GM19467 (cell line): ENCODE measurements at regions not wholly inside any gene's neighbourhood (a gene's known extent, or its start where the extent isn't known, plus 50 kb on each side); places are given as distances from the start of the nearest gene placed in this dataset.

Experiments used
- ATAC-seq: cut with Tn5 transposase; IDR thresholded peaks from one replicate; pipeline ENCODE4 v1.9.1; 2021; ENCODE audit warnings: mild to moderate bottlenecking, moderate library complexity; ENCODE audit not compliant: unreplicated experiment

DNA sequence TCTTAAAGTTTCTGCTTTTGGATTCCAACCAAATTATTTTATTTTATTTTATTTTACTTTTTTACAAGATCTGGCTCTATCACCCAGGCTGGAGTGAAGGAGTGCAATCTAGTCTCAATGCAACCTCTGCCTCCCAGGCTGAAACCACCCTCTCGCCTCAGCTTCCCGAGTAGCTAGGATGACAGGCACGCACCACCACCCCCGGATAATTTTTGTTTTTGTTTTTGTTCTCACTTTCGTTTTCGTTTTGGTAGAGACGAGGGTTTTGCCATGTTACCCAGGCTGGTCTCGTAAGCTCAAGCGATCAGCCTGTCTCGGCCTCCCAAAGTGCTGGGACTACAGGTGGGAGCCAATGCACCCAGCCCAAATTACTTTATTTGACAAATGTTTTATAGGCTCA is 219.8 kb downstream of the ETS1 start:
- ATAC-seq = peak; percentile 64

DNA sequence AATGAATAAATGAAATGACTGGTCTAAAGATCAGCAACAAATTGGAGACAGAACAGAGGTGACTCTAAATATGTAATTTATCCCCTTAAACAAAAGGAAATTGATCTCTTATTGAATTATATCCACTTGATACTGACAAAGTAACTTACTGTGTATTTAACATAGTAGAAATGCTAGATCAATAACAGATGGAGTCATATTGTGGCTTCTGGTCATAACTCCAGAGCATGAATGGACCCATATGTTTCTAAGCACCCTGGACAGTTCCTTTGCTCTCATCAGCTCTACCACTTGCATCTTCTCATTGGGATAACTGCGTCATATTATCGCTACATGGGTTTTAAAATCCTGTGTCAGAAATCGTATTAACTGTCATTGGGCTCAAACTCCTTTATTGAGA is 222.3 kb downstream of the ETS1 start:
- ATAC-seq = no peak

DNA sequence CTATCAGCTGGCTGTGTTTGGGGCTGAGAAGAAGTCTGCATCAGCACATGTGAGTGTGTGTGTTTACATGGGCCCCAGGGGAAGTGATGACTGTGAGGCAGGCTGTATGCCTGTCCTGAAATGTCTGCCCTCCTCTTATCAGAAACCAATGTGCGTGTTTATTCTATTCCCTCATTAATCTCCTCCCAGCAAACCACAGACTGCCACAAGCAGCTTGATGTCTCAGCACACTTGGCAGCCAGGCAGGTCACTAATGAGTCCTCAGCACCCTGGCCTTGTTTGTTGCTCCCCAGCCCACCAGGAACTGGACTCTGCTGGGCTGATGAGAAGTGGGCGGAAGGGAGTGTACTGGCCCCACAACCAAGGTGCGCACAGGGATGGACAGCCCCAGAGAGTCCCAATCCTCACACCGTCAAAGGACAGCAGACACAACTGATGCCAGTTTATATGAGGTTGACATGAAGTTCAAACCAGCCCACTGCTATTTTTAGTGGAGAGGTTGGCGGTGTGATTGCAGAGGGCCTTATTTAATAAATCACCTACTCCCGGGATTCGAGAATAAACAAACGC is 225.8 kb downstream of the ETS1 start:
- ATAC-seq = no peak

- ATAC-seq = no peak
Observed at GRCh38 chr11:128359515-128359914, 227.8 kb downstream of the ETS1 start.

- no peak for ATAC-seq
Observed at GRCh38 chr11:128357073-128357472, 230.3 kb downstream of the ETS1 start.

DNA sequence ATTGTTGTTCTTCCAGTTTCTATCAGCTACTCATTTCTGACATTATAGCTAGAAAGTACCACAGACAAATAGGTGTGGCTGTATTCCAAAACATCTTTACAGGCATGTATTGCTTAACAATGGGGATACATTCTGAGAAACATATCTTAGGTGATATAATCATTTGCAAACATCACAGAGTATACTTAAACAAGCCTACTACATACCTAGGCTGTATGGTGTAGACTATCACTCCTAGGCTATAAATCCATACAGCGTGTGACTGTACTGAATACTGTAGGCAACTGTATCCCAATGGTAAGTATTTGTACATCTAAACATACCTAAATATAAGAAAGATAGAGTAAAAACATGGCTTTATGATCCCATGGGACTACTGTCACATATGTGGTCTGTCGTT is 231.8 kb downstream of the ETS1 start:
- no peak for ATAC-seq

DNA sequence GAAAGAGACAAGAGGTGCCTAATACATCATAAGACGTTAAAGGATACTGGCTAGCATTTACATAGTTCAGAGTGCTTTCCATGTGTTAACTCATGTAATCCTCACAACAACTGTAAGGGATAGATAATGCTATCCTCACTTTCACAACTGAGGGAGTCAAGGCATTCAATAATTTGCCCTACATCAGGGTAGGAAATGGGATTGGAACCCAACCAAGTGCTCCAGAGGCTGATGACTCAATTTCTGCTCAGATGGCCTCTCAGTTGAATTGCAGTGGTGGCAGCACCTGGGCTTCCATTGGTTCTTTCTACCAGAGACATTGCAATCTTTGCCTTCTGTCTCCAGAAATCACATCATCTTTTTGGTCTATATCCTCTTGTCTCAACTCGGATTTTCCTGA is 232.9 kb downstream of the ETS1 start:
- no peak for ATAC-seq

DNA sequence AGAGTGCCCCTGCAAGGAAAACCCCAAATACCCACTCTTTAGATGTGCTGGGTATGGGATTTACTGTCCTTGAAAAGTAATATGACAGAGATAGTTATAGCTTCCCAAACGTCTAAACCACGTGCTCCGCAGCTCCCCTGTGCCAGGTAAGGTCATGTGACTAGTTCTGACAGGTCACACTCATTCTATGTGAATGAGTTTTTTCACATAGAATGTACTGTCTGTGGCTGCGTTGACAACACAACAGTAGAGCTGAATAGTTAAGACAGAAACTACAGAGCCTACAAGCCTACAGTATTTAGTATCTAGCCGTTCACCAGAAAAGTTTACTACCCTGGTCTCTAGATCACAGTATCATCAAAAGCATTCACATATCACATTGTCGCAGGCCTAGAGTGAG is 236.2 kb downstream of the ETS1 start:
- no peak for ATAC-seq

DNA sequence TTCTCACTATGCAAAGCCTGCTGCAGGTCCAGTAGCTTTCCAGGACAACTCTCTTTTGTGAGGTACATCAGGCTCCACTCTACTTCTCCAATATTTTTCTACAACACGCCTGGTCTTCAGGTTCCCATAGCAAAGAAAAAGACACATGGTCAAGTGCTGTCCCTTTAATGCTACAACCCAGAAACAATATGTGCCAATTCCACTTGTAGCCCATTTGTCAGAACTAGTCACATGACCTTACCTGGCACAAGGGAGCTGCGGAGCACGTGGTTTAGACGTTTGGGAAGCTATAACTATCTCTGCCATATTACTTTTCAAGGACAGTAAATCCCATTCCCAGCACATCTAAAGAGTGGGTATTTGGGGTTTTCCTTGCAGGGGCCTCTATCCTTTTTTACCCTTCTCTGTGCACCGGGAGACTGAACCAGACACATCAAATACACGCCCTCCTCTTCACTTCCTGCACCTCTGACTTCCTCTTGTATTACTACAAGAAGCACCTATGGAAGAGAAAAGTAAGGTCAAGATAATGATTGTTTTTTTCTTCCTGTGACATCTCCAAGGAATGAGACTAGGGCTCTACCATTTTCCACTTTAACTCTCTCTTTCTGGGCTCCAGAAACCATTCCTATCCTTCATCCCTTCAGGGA is 237.6 kb downstream of the ETS1 start:
- ATAC-seq = no peak

DNA sequence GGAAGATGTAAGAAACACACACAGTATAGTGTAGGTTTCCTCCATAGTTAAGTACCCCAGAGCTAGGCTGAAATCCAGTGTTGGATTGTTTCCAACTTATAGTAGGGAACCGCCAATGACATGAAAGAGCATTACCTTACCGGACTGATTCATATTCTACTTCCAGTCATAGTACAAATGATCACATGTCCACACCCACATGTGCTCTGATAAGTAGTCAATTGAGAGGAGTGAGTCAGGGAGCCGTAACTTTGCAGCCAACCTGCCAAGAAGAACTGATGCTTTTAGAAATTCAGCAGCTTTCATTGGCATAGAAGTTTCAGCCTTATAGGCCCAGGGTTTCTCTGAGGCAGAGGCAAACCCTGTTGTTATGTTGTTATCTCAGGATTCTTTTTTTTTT is 240.6 kb downstream of the ETS1 start:
- no peak for ATAC-seq

GRCh38 chr11:128345316-128345715 is 242.0 kb downstream of the ETS1 start:
- no peak for ATAC-seq

GRCh38 chr11:128343870-128344269 is 243.5 kb downstream of the ETS1 start:
- ATAC-seq = no peak

DNA sequence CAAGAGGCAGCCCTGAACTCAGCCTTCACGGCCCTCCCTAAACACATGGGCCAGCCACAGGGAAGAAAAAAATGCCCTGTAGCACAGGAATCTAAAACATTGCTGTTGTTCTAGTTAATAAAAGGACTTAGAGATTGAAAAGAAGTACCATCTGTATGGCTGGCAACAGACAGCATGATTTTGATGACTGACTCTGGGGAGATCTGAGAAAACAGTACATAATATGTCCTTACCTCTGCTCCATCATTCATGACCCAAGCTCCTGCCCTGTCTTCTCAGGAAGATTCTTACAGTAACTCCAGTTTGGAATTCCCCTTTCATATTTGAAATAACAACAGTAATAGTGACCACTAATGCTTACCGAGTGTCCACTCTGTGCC is 244.2 kb downstream of the ETS1 start:
- no peak for ATAC-seq

DNA sequence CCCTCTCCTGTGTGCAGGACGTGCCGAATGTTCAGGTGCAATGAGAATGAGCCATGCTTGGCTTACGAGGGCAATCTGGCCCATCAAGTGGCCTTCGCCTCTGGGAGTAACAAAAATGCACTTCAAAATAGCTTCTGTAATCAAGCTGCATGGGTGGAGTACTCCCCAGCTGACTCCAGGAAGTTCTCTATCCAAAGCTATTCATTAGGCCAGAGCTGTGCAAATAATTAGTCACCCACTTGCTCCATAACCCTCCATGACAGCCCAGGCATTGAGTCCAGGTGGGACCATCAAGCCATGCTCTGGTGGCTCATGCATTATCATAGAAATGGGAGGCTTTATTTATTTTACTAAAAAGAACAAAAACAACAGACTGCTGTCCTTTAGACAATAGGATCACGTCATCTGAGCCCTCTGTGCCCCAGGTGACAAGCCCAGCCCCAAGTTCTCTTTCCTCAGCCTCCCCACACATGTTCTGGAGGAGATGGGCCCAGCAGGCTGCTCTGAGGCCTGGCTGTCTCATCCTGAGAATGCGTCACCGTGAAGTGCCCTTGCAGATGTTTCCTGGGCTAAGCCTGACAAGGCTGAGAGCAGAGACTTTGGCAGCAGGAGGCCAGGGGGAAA is 244.7 kb downstream of the ETS1 start:
- ATAC-seq = peak; percentile 77

GRCh38 chr11:128341280-128342248 is 245.8 kb downstream of the ETS1 start:
- no peak for ATAC-seq

- no peak for ATAC-seq
Observed at GRCh38 chr11:128339792-128340191, 247.6 kb downstream of the ETS1 start.

- no peak for ATAC-seq
Observed at GRCh38 chr11:128338811-128339210, 248.5 kb downstream of the ETS1 start.

DNA sequence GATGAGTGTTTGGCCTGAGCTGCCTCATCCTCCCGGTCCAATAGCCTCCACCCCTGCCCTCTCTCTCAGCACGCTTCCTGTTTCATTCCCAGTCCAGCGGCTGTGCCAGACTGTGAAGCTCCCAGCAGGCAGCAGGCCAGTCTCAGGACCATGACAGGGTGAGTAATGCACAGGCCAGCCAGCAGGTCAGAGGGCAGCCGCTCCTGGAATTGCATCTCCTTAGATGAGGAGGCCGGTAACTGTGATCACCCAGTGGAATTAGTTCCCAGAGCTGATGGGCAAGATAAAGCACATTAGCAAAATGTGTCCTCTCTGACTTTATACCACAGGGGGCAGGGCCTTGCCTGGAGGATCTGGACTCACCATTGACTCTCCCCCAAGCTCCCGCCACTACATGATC is 251.2 kb downstream of the ETS1 start:
- ATAC-seq = no peak

DNA sequence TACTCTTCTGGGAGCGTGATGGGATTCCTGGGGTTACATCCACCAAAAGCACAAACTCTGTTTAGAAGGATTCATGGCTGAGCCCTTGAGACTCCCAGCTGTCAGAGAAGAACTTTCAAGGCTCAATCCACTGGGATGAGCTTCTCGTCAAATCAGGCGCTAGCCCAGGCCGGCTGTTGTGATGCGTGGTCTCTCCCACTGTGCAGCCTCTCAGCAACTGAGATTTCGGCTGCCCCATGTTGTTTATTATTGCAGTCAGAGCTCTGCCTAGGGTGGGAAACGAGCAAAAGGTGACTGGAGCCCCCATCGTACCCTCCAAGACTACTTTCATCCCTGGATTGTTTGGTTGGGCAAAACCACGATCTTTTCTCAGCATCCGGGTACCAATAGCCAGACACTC is 251.6 kb downstream of the ETS1 start:
- no peak for ATAC-seq

DNA sequence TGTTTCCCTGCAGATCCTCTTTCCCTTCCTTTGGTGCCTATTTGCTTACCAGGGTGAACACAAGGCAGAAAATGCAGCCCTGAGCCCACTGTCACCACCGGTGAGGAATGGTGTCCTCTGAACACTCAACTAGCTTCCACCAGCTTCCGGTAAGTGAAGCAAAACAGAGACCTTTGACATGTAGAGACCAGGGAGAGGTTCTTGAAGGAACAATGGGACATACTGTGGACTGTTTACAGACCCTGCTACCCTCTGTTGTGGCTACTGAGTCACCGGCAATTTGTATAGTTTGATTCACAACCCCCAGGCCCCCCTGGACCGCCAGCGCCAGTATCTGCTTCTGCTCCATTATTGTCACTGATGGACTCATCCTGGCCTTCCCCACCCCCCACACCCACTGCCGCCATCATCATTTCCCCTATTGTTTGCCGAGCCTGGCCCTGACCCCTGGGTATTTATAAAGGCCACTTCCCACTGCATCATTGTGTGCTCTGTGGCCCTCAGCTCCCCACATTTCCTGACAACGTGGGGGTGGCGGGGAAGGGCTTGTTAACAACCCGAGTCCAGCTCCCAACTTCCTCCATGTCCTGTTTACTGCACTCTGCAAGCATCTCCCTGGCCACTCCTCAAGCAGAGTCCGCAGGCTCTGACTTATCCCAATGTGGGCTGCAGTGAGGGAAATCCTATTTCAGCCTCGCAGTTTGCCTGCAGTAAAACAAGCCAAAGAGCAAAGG is 252.9 kb downstream of the ETS1 start:
- no peak for ATAC-seq

GRCh38 chr11:128331317-128331716 is 256.0 kb downstream of the ETS1 start:
- no peak for ATAC-seq
